HFFc6 (cell line): ENCODE measurements at regions not wholly inside any gene's neighbourhood (a gene's known extent, or its start where the extent isn't known, plus 50 kb on each side); places are given as distances from the start of the nearest gene placed in this dataset.

Experiments used
- DNase-seq: peaks from one replicate; pipeline ENCODE4 v3.0.0-alpha.2; 2018
- H3K27ac Mint-ChIP-seq: 2 replicates; pipeline ENCODE4 v1.8.0; 2020; ENCODE audit warnings: mild to moderate bottlenecking, mixed read lengths
- H3K27me3 Mint-ChIP-seq: 2 replicates; pipeline ENCODE4 v1.8.0; 2021; ENCODE audit warnings: mild to moderate bottlenecking, moderate library complexity, mixed read lengths; ENCODE audit not compliant: insufficient read depth
- H3K36me3 Mint-ChIP-seq: 2 replicates; pipeline ENCODE4 v1.8.0; 2021; ENCODE audit warnings: low read depth, mixed read lengths
- H3K4me1 Mint-ChIP-seq: 2 replicates; pipeline ENCODE4 v1.8.0; 2020; ENCODE audit warnings: low read depth, mixed read lengths
- H3K4me3 Mint-ChIP-seq: 2 replicates; pipeline ENCODE4 v1.8.0; 2020; ENCODE audit warnings: mild to moderate bottlenecking, moderate library complexity, mixed read lengths
- H3K9me3 Mint-ChIP-seq: 2 replicates; pipeline ENCODE4 v1.8.0; 2020; ENCODE audit warnings: mild to moderate bottlenecking, mixed read lengths
- TF ChIP-seq, protein P1 (sequence below): fragments of 200-600 bp; sonication (generic); IDR thresholded peaks from 2 replicates; pipeline ENCODE4 v1.5.0; 2021; ENCODE audit warnings: antibody characterized with exemption, mild to moderate bottlenecking

DNA sequence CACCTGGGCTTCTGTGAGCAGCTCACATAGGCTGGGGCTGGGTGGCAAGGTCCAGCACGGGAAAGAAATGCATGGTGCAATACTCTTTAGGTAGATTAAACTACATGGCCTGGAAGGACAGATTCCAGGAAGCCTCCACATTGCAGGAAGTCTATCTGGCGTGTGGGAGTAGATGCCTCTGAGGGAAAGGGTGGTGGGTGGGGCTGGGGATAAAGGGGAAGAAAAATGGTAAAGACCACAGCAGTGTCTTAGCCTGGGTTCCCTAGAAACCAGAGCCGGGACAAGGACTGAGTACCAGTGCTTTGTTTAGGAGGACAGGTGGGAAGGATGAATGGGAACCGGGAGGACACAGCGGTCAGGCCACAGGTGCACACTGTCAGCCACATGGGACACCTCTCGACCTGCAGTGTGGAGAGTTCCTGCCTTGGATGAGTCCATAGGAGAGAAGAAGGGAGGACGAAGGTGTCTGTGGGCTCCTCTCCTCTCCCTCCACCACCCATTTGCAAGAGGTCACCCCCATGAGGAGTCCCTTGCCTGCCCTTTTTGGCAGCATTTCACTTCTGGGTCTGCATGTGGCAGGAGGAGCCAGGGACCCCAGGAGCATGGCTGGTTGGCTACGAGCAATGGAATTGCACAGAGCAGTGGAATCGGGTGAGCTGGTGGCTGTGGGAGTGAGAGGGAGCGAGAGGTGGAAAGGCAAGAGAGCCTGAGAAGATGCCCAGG lies 91.5 kb upstream of the HS6ST1 start:
- Mint-ChIP-seq H3K9me3 (no peaks in the 10 kb centered on the region), H3K27me3 (0 out of 2 replicates have a peak, but pooled peaks cover 4% of the 10 kb centered on the region), H3K4me1 (peaks cover 31% of the 10 kb centered on the region)

DNA sequence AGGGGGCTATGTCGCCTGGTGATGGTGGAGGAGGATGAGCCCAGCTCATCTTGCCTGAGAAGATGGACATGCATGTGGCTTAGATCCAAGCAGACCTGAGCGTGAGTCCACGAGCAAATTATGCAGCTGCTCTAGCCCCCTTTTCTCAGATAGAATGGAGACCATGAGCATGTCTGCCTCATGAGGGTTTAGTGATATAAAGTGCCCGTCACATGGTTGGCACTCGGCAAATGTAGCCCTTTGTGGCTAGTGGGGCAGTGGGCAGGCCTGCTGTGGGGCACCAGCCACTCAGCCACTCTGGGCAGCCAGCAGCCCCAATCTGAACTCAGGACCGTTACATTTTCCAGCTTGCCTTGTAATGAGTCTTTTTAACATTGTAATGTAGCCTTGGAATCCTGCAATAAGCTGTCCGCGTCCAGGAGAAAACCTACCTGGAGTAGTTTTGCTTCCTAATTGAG lies 92.1 kb upstream of the HS6ST1 start:
- Mint-ChIP-seq H3K27ac (no peak overlapping the region), H3K4me1 (peaks cover 32% of the 10 kb centered on the region), H3K9me3 (peaks cover 3% of the 10 kb centered on the region; the same call in 1 of the 2 replicates), H3K4me3 (no peak overlapping the region), H3K36me3 (no peaks in the 10 kb centered on the region), H3K27me3 (peaks cover 5% of the 10 kb centered on the region; the same call in 1 of the 2 replicates)
- TF ChIP-seq, protein P1, sequence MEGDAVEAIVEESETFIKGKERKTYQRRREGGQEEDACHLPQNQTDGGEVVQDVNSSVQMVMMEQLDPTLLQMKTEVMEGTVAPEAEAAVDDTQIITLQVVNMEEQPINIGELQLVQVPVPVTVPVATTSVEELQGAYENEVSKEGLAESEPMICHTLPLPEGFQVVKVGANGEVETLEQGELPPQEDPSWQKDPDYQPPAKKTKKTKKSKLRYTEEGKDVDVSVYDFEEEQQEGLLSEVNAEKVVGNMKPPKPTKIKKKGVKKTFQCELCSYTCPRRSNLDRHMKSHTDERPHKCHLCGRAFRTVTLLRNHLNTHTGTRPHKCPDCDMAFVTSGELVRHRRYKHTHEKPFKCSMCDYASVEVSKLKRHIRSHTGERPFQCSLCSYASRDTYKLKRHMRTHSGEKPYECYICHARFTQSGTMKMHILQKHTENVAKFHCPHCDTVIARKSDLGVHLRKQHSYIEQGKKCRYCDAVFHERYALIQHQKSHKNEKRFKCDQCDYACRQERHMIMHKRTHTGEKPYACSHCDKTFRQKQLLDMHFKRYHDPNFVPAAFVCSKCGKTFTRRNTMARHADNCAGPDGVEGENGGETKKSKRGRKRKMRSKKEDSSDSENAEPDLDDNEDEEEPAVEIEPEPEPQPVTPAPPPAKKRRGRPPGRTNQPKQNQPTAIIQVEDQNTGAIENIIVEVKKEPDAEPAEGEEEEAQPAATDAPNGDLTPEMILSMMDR, result no peak
- DNase-seq, result no peak

More for the DNA sequence above, 91.5 kb upstream of the HS6ST1 start:
- no peaks in the 10 kb centered on the region for H3K36me3 Mint-ChIP-seq
- no peak overlapping the region for H3K27ac Mint-ChIP-seq
- TF ChIP-seq, protein P1, result no peak
- DNase-seq, result no peak
- H3K4me3 Mint-ChIP-seq, result no peak overlapping the region

GRCh38 chr2:128411431-128411830 lies 92.8 kb upstream of the HS6ST1 start:
- Mint-ChIP-seq H3K9me3 (peaks cover 6% of the 10 kb centered on the region; the same call in 1 of the 2 replicates), H3K4me3 (no peak overlapping the region), H3K27me3 (peaks cover 7% of the 10 kb centered on the region; the same call in 1 of the 2 replicates), H3K36me3 (no peaks in the 10 kb centered on the region), H3K27ac (no peak overlapping the region), H3K4me1 (peaks cover 38% of the 10 kb centered on the region)
- TF ChIP-seq, protein P1, result no peak
- DNase-seq, result no peak

DNA sequence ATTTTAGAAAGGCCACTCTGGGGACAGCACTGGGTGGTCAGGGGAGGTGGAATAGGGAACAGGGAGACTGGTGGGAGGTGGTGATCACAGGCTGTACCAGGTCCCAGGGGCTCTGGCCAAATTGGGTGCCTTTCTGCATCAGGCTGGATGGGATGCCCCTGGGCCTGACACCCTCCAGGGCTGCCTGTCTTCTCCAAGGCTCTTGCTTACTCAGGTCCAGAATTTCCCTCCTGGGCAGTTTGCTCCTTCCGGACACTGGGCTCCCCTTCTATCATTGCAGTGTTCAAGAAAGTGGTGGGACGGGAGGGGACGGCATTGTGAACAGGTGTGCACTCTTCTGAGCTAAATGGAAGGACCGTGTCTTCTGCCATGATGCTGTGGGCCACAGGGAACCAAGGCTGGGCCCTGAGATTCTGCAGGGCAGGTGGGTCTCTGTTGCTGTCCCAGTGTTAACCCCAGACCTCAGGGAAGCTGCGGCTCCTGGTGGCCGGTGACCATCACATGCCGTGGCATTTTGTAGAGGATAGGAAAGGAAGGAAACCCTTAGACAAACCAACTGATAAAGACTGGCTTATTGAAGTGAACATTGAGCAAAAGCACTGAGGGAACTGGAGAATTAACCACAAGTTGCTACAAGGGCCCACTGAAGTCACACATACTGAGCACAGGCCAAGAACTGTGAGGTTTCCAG lies 93.7 kb upstream of the HS6ST1 start:
- TF ChIP-seq, protein P1, result no peak
- DNase-seq, result no peak
- Mint-ChIP-seq H3K36me3 (no peaks in the 10 kb centered on the region), H3K4me3 (no peak overlapping the region), H3K27me3 (peaks cover 7% of the 10 kb centered on the region; the same call in 1 of the 2 replicates), H3K9me3 (peaks cover 6% of the 10 kb centered on the region; the same call in 1 of the 2 replicates), H3K27ac (no peak overlapping the region), H3K4me1 (peaks cover 39% of the 10 kb centered on the region)

DNA sequence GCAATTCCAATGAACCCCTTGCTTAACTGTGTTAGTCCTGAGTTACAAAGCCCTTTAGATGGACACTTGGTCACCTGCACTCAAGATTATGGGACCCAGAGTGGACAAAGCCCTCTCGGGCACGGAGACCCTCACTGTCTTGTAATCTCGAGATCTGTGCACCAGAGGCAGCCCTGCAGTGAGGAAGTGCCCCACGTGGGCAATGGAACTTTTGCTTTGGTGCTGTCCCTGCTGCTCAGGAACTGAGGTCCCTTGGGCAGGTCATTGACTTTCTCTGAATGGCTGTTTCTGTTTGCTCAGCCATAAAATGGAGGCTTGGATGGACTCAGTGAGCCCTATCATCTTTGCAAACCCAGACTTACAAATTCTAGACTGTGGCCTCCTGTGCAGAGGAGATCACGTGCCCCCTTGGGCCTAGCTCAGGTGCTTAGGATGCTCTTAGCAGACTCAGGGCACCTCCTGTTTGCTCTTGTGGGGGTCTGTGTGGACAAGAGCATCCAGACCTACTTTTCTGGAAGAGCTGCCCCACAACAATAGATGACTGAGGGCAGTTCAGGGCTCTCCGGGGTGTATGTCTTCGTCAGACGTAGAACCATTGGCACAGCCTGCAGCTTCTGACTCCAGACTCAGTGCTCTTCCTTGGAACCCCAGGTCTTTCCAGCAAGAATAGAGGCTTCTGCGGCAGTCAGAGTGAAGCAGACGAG lies 94.5 kb upstream of the HS6ST1 start:
- no peaks in the 10 kb centered on the region for H3K36me3 Mint-ChIP-seq
- TF ChIP-seq, protein P1, result no peak
- peaks cover 32% of the 10 kb centered on the region for H3K4me1 Mint-ChIP-seq
- no peak for DNase-seq
- peaks cover 7% of the 10 kb centered on the region; the same call in 1 of the 2 replicates for H3K27me3 Mint-ChIP-seq
- no peak overlapping the region for H3K4me3 Mint-ChIP-seq
- H3K27ac Mint-ChIP-seq, result no peak overlapping the region
- peaks cover 6% of the 10 kb centered on the region; the same call in 1 of the 2 replicates for H3K9me3 Mint-ChIP-seq
